ENCODE measurements at regions not wholly inside any gene's neighbourhood (a gene's known extent, or its start where the extent isn't known, plus 50 kb on each side); places are given as distances from the start of the nearest gene placed in this dataset.
A peak's percentile ranks its signal among the peaks of the same experiment; 100 is the strongest.

DNA sequence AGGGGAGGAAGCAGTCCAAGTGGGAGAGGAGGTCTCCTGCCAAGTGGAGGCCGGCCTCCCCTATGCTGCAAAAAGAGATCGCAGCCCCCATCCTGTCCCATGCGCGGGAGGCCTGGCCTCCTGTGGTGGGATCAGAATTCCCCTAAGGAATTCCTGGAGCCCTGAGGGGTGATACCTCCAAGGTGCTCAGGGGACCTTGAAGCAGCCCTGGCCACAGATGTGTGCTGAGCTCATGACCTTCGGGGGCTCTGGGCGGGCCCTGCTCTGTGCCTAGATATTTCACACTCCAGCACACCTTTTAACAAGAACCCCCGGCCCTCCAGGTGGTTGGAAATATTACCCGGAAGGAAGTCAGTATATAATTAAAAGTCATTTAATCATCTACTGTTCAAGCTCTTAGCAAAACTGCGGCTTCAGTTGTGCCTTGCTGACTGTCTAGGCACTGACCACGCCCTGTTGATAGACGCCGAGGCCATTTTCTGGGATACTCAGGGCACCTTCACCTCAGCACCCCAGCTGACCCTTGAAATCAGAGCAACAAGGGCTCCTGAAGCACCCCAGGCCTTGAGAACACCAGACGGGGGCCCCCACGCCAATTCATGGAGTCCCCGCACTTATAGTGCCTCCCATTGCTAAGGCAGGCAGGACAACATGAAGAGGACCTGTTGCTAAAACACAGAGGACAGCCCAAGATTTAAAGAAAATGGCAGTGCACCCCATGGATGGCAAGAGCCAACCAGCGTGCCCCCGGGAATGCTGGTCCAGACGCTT lies 119.1 kb downstream of the NDUFA10 start:
- DNase-seq = no peak

DNA sequence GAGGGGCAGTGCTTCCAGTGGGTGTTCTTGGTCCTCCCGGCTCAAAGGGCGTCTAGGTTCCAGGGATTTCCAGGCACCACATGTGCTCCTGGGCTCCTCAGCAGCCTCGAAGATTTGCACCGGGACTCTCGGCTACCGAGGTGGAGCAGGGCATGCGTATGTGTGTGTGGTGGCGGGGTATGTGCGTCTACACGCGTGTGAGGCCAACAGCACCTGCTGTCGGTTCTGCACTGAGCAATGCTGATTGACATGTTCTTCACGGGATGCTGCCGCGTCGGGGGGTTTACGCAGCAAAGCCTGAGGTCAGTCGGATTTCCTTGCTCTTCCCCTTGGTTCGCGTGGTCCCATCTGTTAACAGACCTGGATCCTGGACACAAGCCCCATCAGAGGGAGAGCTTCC lies 119.8 kb downstream of the NDUFA10 start:
- no peak for DNase-seq

DNA sequence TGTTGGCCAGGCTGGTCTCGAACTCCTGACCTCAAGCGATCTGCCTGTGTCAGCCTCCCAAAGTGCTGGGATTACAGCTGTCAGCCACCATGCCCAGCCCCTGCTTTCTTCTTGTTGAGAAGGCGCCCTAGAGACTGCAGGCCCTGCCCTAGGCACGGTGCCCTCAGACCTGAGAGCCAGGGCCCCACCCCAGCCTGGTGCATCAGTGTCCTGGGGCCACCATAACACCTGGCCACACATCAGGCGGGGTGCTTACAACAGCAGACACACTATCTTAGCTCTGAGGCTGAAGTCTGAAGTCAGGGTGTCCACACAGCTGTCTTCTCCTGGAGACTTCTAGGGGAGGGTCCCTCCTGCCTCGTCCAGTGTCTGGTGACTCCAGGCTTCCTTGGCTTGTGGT lies 120.6 kb downstream of the NDUFA10 start:
- no peak for DNase-seq

DNA sequence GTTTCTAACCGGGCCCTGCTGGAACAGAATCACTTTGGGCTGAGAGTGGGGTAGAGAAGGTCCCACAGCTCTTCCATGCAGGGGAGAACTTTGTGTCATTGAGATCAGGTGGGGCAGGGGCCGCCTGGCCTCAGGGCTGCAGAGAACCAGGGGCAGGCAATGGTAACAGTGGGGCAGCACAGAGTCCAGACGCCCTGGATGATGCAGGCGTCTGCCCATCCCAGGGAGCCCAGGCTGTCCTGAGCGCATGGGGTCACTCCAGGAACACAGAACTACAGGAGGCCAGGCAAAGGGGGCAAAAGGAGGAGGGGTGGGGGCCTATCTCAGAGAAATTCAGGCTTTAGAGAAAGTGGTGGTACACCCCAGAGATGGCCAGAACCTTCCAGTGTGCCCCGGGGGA lies 121.3 kb downstream of the NDUFA10 start:
- no peak for DNase-seq

DNA sequence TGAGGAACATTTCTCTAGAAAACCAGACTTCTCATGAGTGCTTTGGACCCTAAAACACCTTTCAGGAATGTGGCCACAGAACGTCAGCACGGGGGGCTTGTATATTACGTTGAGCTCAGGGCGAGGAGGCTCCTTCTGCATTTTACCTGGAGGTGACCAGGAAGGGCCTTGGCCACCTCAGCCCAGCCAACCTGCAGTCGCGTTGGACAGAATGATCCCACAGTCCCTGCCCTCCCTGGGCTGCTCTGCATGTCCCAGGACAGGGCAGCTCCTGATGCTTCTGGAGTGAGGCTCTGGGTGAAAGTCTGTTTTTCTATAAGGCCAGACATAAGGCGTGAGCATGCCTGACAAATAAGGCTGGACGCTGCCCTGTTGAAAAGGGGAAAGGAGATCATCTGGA lies 121.9 kb downstream of the NDUFA10 start:
- DNase-seq = no peak

DNA sequence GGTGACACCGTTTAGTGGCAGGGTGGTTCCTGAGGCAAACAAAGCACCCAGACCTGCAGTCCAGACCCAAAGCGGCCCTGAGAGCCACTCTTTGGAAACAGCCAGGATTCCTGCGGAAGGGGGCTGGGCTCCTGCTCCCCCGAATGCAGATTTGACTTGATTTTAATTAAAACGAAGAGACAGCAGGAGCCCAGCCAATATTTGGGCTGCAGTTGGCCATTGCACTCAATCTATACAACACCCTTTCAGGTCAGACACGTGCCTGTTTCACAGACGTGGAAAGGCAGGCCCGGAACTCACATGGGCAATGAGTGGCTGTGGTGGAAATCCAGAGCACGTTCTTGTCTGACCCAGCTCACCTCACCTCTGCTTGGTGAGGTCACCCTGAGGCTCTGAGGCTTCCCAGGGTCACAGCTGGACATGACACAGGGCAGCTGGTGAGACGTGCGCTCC lies 122.4 kb downstream of the NDUFA10 start:
- DNase-seq = no peak

DNA sequence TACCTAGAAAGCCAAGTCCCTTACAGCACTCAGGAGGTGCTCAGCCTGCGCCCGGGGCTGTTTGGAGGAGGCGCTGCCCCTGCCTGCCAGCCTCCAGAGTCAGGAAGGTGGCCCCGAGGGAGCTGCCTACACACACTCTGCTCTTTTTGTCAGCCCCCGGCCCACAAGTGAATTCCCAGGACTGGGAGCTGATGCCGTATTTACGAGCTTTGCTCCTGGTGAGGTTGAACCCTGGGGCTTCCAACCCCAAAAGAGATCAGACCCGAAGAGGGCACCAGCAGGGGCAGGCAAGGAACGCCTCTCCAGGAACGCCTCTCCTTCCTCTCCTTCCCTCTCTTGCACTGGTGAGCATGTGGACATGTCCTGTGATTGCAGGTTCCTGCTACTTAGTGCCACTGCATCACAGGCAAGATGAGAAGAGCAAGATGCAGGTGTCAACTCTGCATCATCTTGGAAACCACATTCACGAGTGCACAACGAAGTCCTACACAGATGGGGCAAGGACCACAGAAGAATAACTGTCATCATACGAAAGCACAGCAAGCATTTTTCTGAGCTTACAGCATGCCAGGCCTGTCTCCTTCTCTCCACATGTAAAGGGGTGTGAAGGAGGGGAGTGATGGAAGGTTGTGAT lies 126.7 kb downstream of the NDUFA10 start:
- DNase-seq = no peak

DNA sequence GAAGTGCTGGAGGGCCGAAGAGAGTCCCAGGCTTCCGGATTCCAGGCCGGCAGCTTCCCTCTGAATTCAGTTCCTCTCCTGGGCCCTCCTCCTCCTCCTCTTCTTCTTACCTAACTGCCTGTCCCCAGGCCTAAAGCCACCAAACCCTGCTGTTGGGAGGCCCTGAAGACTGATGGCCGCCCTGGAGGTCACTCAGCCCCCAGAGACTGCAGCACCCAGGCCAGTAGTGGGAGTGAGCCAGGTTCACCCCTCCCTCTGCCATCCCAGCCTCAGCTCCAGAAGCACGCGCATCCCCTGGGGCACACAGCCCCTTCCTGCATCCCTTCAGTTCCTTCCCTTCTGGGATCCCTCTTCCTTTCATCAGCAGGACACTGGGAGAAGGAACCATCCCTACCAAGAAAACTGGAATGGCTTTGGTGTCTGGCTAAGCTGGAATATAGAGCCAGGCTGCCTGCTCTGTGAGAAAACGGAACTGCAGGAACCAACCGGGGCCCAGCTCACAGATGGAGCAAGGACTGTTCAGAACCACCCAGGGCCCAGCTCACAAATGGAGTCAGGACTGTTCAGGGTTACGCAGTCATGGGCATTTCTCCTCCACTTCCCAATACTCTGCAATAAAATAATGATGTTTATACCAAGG lies 127.4 kb downstream of the NDUFA10 start:
- DNase-seq = no peak

DNA sequence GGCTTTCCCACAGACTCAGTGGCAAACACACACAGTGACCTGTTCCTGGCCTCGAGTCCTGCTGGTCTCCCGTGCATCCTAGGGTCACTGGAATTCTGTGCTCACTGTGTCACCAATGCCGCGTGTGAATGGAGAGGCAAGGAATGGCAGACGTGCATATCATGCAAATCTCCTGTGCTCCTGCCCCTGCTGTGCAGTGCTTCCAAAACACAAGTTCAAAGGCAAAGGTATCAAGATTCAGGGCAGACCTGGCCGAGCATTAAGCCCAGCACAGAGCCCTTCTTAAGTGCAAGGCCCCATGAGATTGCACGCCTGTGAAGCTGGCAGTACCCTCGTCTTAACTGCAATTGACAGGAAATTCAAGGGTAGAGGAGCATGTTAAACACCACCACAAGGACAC lies 129.1 kb downstream of the NDUFA10 start:
- no peak for DNase-seq

DNA sequence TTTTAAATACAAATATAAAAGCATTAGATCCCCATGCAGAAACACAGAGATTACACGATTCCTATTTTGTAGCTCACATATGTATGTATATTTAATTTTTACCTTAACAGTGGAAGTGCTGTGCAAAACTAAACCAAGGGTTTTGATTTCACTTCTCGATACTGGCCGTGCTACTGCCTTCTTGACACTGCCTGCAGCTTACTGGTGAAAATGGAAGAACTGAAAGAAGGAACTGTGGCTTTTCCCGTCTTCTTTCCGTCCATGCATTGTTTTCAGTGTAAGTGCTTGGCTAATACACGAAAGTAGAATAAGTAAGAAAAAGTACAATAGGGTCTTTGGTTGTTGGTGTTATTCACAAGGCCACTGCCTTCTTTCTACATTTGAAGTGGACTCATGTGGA lies 129.5 kb downstream of the NDUFA10 start:
- no peak for DNase-seq

DNA sequence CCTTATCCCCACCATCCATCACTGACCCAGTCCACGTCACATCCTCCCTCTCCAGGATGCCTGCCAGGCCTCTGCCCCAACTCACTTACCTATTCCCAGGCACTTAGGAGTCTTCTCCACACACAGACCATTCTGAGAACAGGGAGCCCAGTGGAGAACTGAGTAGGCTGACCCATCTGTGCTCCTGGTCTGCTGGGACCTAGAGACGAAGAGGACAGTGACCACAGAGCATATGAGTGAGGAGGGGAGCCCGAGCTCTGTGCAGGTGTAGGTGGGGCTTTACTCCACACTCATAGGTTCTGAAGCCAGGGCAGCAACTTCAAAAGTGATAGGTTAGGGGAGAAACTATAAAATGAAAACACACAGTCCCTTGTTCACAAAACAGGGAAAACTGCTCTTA lies 130.0 kb downstream of the NDUFA10 start:
- DNase-seq = no peak

DNA sequence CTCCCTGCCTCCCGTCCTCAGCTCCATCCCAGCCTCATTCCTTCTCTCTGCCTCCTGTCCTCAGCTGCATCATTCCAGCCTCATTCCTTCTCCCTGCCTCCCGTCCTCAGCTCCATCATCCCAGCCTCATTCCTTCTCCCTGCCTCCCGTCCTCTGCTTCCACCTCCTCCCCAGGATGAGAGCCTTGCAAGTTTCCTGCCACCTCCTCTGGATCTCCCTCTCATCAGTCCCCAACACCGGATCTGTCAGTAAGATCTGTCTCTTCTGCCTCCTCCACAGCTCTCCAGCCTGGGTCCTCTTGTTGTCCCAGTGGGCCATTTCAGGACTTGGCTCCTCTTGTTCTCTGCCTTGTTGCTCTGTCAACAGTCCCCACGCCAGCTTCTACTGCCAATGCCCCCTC lies 130.9 kb downstream of the NDUFA10 start:
- DNase-seq = no peak

DNA sequence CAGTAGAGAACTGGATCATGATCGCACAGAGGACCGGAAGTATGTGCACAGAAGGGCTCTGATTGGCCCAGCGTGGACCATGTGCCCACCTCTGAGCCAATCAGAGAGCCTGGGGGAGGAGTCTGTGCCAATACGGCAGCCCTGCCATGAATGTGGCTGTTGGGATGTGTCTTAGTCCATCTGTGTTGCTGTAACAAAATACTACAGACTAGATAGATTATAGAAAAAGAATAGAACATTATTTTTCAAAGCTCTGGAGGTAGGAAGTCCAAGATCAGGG lies 132.0 kb downstream of the NDUFA10 start:
- peak; percentile 4 for DNase-seq

DNA sequence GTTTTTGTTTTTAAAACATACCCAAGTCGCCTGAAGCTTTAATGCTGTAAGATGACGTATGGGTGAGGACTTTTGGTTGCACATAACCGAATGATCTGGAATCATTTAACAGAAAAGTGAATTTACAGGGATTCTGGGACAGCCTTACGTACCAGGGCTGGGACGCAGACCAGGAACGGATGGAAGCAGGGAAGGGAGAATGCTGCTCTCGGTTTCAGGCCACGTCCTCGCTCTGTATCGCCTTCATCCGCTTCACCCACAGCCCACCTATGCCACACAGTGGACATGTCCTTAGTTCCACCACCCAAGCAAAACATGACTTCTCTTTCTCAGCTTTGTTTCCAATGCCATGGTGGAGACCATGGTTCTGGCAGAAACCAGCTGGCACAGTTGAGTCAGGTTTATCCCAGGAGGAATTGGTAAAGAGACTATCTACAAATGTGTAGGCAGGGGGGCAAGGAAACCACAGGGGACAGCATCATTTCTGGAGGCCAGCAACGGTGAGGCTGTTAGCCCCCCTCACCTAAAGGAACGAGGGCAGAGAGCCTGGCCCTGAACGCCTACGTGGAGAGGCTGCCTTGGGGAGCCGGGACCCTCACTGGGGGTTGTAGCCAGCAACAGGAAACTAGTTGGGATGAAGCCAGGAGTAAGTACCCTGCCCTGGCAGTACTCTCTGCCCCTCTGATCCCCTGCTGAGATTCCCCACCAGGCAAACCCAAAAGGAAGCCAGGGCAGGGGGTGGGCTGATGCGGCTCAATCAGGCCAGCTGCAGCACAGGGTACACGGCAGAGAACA lies 132.5 kb downstream of the NDUFA10 start:
- DNase-seq = no peak

DNA sequence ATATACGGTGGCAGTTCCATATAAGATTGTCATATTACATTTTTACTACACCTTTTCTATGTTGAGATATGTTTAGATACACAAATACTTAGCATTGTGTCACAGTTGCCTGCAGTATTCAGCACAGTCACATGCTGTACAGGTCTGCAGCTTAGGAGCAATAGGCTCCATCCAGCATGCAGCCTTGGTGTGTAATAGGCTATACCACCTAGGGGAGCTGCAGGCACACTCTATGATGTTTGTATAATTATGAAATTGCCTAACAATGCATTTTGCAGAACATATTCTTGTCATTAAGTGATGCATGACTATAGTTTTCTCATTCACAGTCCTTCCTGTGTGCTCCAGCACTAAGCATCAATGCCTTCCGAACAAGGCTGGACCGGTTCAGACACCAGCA lies 133.4 kb downstream of the NDUFA10 start:
- no peak for DNase-seq

DNA sequence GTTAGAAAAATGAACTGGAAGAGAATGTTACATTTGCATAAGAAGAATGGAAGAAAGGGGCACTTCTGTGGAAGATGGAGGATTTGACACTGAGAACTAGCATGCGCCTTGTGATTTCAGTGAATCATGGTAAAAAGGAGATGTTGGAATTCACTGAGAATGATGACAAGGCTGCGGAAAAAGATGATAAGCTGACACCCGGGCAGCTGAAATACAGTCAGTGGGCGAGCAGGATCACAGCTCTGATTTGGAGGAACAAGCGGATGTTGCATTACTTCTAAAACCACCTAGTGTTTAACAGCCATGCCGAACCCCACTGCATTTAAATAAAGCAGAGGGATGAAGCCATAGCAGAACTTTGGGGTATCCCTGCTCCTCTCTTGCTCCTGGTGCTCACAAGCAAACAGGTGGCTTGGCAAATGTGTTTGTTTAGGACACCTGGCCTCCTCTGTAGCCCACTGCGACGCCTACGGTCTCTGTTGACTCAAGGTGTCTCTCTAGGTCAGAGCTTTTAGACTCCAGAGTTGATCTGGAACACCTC lies 134.9 kb downstream of the NDUFA10 start:
- DNase-seq = no peak

DNA sequence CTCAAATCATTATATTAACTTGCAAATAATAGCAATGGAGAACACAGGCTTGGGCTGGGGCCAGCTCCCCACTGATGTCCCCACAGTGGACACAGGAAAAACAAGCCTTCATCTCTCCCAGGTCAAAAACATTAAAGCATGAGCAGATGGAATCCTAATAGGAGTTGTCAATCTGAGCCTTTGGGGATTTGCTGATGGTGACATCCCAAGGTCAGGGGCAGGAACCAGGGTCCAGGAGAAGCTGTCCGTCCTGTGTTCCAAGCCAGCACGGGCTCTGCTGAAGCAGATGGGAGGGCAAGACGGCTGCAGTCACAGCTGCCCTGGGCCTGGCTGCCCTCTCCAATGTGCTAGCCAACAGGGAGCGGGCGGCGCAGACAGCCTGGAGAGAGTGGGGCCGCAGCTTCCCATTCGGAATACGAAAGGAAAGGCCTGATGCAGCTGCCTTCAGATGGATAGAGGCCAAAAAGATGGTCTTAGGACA lies 135.5 kb downstream of the NDUFA10 start:
- DNase-seq = no peak

DNA sequence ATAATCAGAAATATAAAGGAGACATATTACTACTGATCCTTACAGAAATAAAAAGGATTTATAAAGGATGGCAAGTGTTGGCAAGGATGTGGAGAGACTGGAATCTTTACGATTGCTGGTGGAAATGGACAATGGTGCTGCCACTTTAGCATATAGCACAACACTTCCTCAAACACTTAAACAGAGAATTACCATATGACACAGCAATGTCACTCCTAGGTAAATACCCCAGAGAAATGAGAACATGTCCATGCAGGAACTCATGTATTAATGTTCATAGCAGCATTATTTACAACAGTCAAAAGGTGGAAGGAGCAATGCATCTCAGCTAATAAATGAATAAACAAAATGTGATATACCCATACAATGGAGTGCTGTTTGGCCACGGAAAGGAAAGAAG lies 137.5 kb downstream of the NDUFA10 start:
- no peak for DNase-seq

DNA sequence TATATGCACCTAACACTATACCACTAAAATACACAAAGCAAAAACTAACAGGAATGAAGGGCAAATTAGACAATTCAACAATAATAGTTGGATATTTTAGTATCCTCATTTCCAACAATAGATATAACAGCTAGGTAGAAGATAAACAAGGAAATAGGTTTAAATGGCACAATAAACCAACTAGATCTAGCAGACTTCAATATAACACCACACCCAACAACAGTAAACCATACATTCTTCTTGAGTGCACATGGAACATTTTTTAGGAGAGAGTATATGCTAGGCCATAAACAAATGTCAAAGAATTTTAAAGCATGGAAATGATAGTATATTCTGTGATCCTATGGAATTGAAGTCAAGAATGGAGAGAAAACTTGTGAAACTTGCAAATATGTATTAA lies 138.4 kb downstream of the NDUFA10 start:
- DNase-seq = no peak

DNA sequence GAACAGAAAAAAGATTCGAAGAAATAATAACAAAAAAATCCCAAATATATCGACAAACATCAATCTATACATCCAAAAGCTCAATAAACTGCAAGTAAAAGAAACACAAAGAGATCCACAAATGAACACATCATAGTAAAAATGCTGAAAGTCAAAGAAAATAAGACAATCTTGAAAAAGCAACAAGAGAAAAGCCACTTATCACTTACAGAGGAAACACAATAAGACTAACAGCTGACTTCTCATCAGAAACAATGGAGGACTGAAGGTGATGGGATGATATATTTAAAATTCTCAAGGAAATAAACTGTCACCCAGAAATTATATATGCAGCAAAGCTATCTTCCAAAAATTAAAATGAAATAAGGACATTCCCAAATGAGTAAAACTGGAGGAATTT lies 140.3 kb downstream of the NDUFA10 start:
- DNase-seq = no peak

DNA sequence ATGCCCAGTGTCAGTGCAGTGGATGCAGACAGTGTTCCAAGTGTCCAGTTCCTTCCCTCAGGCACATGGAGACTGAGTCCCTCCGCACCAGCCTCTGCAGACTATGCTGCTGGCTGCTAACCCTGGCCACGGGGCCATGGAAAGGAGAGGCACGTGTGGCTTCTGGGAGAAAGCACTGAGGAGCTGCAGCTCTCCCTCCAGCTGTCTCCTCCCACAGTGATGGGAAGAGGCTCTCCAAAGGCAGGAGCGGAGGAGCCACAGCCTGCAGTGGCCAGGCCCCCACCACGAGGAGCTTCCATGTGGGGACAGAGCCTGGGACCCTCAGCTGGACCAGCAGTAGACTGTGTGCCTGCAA lies 141.1 kb downstream of the NDUFA10 start:
- no peak for DNase-seq

DNA sequence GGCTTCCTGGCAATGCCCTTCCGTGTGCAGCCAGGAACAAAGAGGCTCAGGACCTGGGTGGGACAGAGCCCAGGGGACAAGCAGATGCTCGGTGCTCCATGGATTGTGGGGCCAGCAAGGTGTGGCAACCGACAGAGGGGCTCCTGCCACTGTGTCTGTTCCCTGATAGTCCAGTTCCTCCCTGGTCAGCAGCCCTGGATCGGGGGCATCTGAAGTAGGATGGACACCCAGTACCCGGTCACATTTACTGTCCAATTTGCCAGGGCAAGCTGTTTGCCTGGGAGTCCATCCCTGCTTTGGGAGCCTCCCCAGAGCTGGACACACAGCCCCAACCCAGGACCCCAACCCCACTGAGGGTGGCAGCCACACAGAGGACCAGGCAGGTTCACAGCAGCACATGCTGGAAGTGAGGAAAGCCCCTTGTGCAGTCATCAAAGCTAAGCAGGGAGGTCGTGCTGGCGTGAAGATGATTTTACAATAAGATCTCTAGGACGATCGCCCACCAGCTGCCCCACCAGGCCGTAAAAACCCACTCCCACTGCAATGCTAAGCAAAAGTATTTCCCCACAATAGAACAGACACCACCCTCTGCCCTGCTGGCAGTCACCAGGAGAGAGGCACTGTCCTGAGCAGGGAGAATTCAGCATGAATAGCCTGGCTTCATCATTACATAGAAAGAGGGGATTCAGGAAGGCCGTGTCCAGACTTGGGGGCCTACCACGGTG lies 141.7 kb downstream of the NDUFA10 start:
- no peak for DNase-seq

DNA sequence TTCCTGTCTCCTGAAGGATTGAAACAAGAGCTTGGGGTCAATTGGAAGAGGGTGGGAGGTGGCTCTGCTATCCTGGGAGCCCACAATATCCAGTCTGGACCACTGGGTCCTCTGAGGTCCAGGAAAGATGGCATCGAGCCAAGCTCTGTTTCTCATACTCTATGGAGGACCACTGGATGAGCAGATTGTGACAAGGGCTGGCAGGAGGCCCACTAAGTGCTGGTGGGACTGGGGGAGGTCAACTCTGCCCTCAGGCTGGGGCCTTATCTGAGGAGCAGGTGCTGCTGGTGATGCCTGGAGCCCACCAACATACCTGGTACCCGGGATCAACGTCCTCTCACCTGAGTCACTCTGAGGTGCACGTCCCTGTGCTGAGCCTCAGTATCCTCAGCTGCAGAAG lies 142.4 kb downstream of the NDUFA10 start:
- no peak for DNase-seq
